HCT116 (cell line): ENCODE measurements at regions not wholly inside any gene's neighbourhood (a gene's known extent, or its start where the extent isn't known, plus 50 kb on each side); places are given as distances from the start of the nearest gene placed in this dataset.
A peak's percentile ranks its signal among the peaks of the same experiment; 100 is the strongest.

Experiments used
- ATAC-seq: fragments of 200-7000 bp; cut with Tn5 transposase; 2 replicates; pipeline ENCODE4 v1.9.1; 2020; ENCODE audit warnings: mild to moderate bottlenecking, moderate library complexity
- BruUV-seq: library from RNA; stranded (reverse); fragments of 400-500 nt; replicated peaks from 2 replicates; lab custom pipeline; 2021; lab: Mats Ljungman, UMichigan
- CTCF ChIA-PET: fragments of 300-600 bp; sonication (Branson Sonifier 250); formaldehyde crosslinking; loops from one replicate; lab custom pipeline; 2021; ENCODE audit warnings: antibody characterized with exemption; lab: Charles Lee
- POLR2A ChIA-PET: fragments of 300-600, 350-600 bp; sonication (Branson Sonifier 250); formaldehyde crosslinking; loops from one replicate; lab custom pipeline; 2021; ENCODE audit warnings: antibody characterized with exemption; lab: Charles Lee
- RAD21 ChIA-PET, 2 experiments: fragments of 300-600 bp; sonication (Branson Sonifier 250); formaldehyde crosslinking; loops; one replicate each; lab custom pipeline; 2023; ENCODE audit warnings: low total read pairs in 2 of 2; ENCODE audit not compliant: uncharacterized antibody in 2 of 2, unreplicated experiment in 2 of 2, low non-redundant PET in 1 of 2; lab: Charles Lee
- DNase-seq: peaks from one replicate; pipeline ENCODE4 v3.0.0-alpha.2; 2010; ENCODE audit warnings: low read depth, low spot score
- H2AFZ ChIP-seq: fragments of 200-600 bp; shearing (Covaris generic), sonication (generic); 2 replicates; pipeline ENCODE4 v1.6.1; 2017; ENCODE audit warnings: low read depth, mixed run types, mixed read lengths, antibody characterized with exemption, low read length; ENCODE audit not compliant: poor library complexity, severe bottlenecking
- H3K27ac ChIP-seq: 2 replicates; pipeline ENCODE4 v1.5.1; 2012; ENCODE audit warnings: low read depth, low read length
- H3K27me3 ChIP-seq: fragments of 200-600 bp; sonication (generic); 2 replicates; pipeline ENCODE4 v1.6.1; 2016; ENCODE audit warnings: mixed run types, low read length, mixed read lengths; ENCODE audit not compliant: insufficient read depth
- H3K36me3 ChIP-seq, 2 experiments: fragments of 200-500 bp in 1 of 2; fragments of 200-600 bp in 1 of 2; sonication (Bioruptor generic) in 1 of 2; sonication (generic) in 1 of 2; 2 replicates each; pipeline versions ENCODE4 v1.5.1 to v1.6.1; 2014 to 2016; ENCODE audit warnings: low read length in 2 of 2, inconsistent platforms in 1 of 2, mixed read lengths in 1 of 2, mixed run types in 1 of 2; ENCODE audit not compliant: insufficient read depth in 2 of 2, control insufficient read depth in 1 of 2
- H3K4me1 ChIP-seq, 2 experiments: fragments of 200-600 bp in 1 of 2; sonication (generic) in 1 of 2; 2 replicates each; pipeline versions ENCODE4 v1.5.1 to v1.6.1; 2012 to 2017; ENCODE audit warnings: low read length in 2 of 2, inconsistent platforms in 1 of 2, mild to moderate bottlenecking in 1 of 2, mixed read lengths in 1 of 2, mixed run types in 1 of 2, moderate library complexity in 1 of 2; ENCODE audit not compliant: insufficient read depth in 2 of 2, control insufficient read depth in 1 of 2
- H3K4me2 ChIP-seq: fragments of 200-600 bp; sonication (generic); 2 replicates; pipeline ENCODE4 v1.6.1; 2017; ENCODE audit warnings: mixed run types, low read length, mixed read lengths
- H3K4me3 ChIP-seq, 2 experiments: fragments of 200-600 bp in 1 of 2; sonication (generic) in 1 of 2; replicated peaks in 1 of 2; 2 replicates each; pipeline ENCODE4 v1.5.1; 2011 to 2016; ENCODE audit warnings: low read length in 2 of 2, control low read depth in 1 of 2, low read depth in 1 of 2, mild to moderate bottlenecking in 1 of 2, mixed read lengths in 1 of 2, mixed run types in 1 of 2
- H3K79me2 ChIP-seq: fragments of 200-600 bp; sonication (generic); 2 replicates; pipeline ENCODE4 v1.6.1; 2017; ENCODE audit warnings: mild to moderate bottlenecking, mixed run types, low read length, moderate library complexity, mixed read lengths; ENCODE audit not compliant: insufficient read depth
- H3K9ac ChIP-seq: fragments of 200-600 bp; sonication (generic); 2 replicates; pipeline ENCODE4 v1.6.1; 2016; ENCODE audit warnings: low read length, mixed read lengths
- H3K9me2 ChIP-seq: fragments of 200-600 bp; sonication (generic), shearing (Covaris generic); 2 replicates; pipeline ENCODE4 v1.6.1; 2017; ENCODE audit warnings: mixed run types, mild to moderate bottlenecking, moderate library complexity; ENCODE audit not compliant: insufficient read depth
- H3K9me3 ChIP-seq, 2 experiments: fragments of 200-500 bp in 1 of 2; fragments of 200-600 bp in 1 of 2; sonication (Bioruptor generic) in 1 of 2; sonication (generic) in 1 of 2; 2 replicates each; pipeline ENCODE4 v1.6.1; 2014 to 2017; ENCODE audit warnings: low read length in 2 of 2, mixed read lengths in 2 of 2, inconsistent platforms in 1 of 2, low read depth in 1 of 2, mild to moderate bottlenecking in 1 of 2, mixed run types in 1 of 2, moderate library complexity in 1 of 2; ENCODE audit not compliant: control insufficient read depth in 1 of 2, insufficient read depth in 1 of 2
- H4K20me1 ChIP-seq: fragments of 200-600 bp; sonication (generic), shearing (Covaris generic); 2 replicates; pipeline ENCODE4 v1.6.1; 2017; ENCODE audit warnings: mixed run types, mild to moderate bottlenecking, moderate library complexity; ENCODE audit not compliant: insufficient read depth
- ATF3 ChIP-seq: IDR thresholded peaks from 2 replicates; pipeline ENCODE4 v1.6.1; 2012
- CBX3 ChIP-seq: IDR thresholded peaks from 2 replicates; pipeline ENCODE4 v1.6.1; 2012; ENCODE audit warnings: low read depth
- CEBPB ChIP-seq: IDR thresholded peaks from 2 replicates; pipeline ENCODE4 v1.6.1; 2012; ENCODE audit warnings: low read depth
- EGR1 ChIP-seq: IDR thresholded peaks from 2 replicates; pipeline ENCODE4 v1.6.1; 2012; ENCODE audit warnings: low read depth
- EZH2phosphoT487 ChIP-seq: fragments of 200-600 bp; IDR thresholded peaks from 2 replicates; pipeline ENCODE4 v1.6.1; 2018; ENCODE audit warnings: antibody characterized with exemption, borderline replicate concordance
- FOSL1 ChIP-seq: IDR thresholded peaks from 2 replicates; pipeline ENCODE4 v1.6.1; 2012; ENCODE audit warnings: low read depth
- JUND ChIP-seq: IDR thresholded peaks from 2 replicates; pipeline ENCODE4 v1.6.1; 2012
- MAX ChIP-seq: IDR thresholded peaks from 2 replicates; pipeline ENCODE4 v1.6.1; 2012
- POLR2A ChIP-seq: IDR thresholded peaks from 2 replicates; pipeline ENCODE4 v1.7.0; 2011; ENCODE audit warnings: borderline replicate concordance; ENCODE audit not compliant: insufficient read depth, insufficient read length; ENCODE audit errors: extremely low read depth
- RAD21 ChIP-seq: IDR thresholded peaks from 2 replicates; pipeline ENCODE4 v1.6.1; 2012; ENCODE audit warnings: low read depth, mild to moderate bottlenecking
- SIN3A ChIP-seq: IDR thresholded peaks from 2 replicates; pipeline ENCODE4 v1.6.1; 2012; ENCODE audit warnings: low read depth
- SP1 ChIP-seq: IDR thresholded peaks from 2 replicates; pipeline ENCODE4 v1.6.1; 2012; ENCODE audit warnings: low read depth
- SRF ChIP-seq: IDR thresholded peaks from 2 replicates; pipeline ENCODE4 v1.6.1; 2012; ENCODE audit warnings: low read depth
- TCF7L2 ChIP-seq: IDR thresholded peaks from 2 replicates; pipeline ENCODE4 v1.7.0; 2011; ENCODE audit warnings: borderline replicate concordance, inconsistent platforms; ENCODE audit not compliant: insufficient read depth, insufficient read length; ENCODE audit errors: extremely low read depth
- YY1 ChIP-seq: IDR thresholded peaks from 2 replicates; pipeline ENCODE4 v1.6.1; 2011; ENCODE audit warnings: low read length, low read depth, moderate library complexity, mild to moderate bottlenecking; ENCODE audit not compliant: insufficient replicate concordance; ENCODE audit errors: extremely low read depth
- ZFX ChIP-seq: fragments of 450-650 bp; IDR thresholded peaks from 2 replicates; pipeline ENCODE4 v1.6.1; 2017
- ZNF274 ChIP-seq: fragments of 200-500 bp; sonication (Bioruptor generic); IDR thresholded peaks from 2 replicates; pipeline ENCODE4 v1.6.1; 2014; ENCODE audit warnings: mild to moderate bottlenecking, low read depth, low read length, inconsistent platforms
- intact Hi-C: fragments of 100-400 bp; cut with micrococcal nuclease; formaldehyde crosslinking; loops from 2 replicates; pipeline ENCODE4 v1.10.0; 2022
- TF ChIP-seq, protein P1 (sequence below): IDR thresholded peaks from 2 replicates; pipeline ENCODE4 v1.6.1; 2011; ENCODE audit warnings: mild to moderate bottlenecking, low read length, moderate library complexity; ENCODE audit not compliant: insufficient replicate concordance; ENCODE audit errors: extremely low read depth
- TF ChIP-seq, protein P2 (sequence below), 3 experiments: fragments of 200-600 bp in 1 of 3; sonication (generic) in 1 of 3; IDR thresholded peaks in 2 of 3; conservative IDR thresholded peaks in 1 of 3; 2 replicates each; pipeline ENCODE4 v1.5.1; 2012 to 2017; ENCODE audit warnings: low read depth in 2 of 3, low read length in 2 of 3, antibody characterized with exemption in 1 of 3, borderline replicate concordance in 1 of 3, control low read depth in 1 of 3, mild to moderate bottlenecking in 1 of 3, mixed read lengths in 1 of 3, mixed run types in 1 of 3, moderate library complexity in 1 of 3; ENCODE audit not compliant: insufficient read depth in 1 of 3

GRCh38 chr3:43953814-43954692 is 263.3 kb downstream of the ABHD5 start:
- peak; percentile 55 for ATAC-seq
- no TSS peak for BruUV-seq
- POLR2A ChIA-PET: no interaction called here
- RAD21 ChIA-PET: no interaction called here
- CTCF ChIA-PET: no interaction called here
- Histone ChIP-seq H3K4me2 (peak overlapping the region; percentile 45), H3K79me2 (no peaks in the 10 kb centered on the region), H3K9ac (no peak overlapping the region), H3K9me2 (no peaks in the 10 kb centered on the region), H2AFZ (no peak overlapping the region), H3K27ac (no peak overlapping the region), H3K4me3 (no peak overlapping the region), H3K27me3 (peaks cover 33% of the 10 kb centered on the region), H4K20me1 (no peaks in the 10 kb centered on the region), H3K4me1 (peaks cover 4 to 12% of the 10 kb centered on the region in 2 experiments; a peak in 3 of 4 replicates), H3K36me3 (no peaks in the 10 kb centered on the region), H3K9me3 (no peaks in the 10 kb centered on the region)
- intact Hi-C loops: no loop called here
- peak; percentile 58; the same call in 1 of the 2 replicates for TF ChIP-seq JUND
- TF ChIP-seq CBX3: no peak
- TF ChIP-seq ATF3: no peak
- TF ChIP-seq FOSL1: peak; percentile 63
- TF ChIP-seq MAX: no peak
- peak; percentile 25; the same call in 1 of the 2 replicates for TF ChIP-seq SP1
- TF ChIP-seq POLR2A: no peak
- TF ChIP-seq, protein P1, sequence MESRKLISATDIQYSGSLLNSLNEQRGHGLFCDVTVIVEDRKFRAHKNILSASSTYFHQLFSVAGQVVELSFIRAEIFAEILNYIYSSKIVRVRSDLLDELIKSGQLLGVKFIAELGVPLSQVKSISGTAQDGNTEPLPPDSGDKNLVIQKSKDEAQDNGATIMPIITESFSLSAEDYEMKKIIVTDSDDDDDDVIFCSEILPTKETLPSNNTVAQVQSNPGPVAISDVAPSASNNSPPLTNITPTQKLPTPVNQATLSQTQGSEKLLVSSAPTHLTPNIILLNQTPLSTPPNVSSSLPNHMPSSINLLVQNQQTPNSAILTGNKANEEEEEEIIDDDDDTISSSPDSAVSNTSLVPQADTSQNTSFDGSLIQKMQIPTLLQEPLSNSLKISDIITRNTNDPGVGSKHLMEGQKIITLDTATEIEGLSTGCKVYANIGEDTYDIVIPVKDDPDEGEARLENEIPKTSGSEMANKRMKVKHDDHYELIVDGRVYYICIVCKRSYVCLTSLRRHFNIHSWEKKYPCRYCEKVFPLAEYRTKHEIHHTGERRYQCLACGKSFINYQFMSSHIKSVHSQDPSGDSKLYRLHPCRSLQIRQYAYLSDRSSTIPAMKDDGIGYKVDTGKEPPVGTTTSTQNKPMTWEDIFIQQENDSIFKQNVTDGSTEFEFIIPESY: no peak
- TF ChIP-seq, protein P2, sequence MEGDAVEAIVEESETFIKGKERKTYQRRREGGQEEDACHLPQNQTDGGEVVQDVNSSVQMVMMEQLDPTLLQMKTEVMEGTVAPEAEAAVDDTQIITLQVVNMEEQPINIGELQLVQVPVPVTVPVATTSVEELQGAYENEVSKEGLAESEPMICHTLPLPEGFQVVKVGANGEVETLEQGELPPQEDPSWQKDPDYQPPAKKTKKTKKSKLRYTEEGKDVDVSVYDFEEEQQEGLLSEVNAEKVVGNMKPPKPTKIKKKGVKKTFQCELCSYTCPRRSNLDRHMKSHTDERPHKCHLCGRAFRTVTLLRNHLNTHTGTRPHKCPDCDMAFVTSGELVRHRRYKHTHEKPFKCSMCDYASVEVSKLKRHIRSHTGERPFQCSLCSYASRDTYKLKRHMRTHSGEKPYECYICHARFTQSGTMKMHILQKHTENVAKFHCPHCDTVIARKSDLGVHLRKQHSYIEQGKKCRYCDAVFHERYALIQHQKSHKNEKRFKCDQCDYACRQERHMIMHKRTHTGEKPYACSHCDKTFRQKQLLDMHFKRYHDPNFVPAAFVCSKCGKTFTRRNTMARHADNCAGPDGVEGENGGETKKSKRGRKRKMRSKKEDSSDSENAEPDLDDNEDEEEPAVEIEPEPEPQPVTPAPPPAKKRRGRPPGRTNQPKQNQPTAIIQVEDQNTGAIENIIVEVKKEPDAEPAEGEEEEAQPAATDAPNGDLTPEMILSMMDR (IDR thresholded peaks at IDR 0.05 in 2 of 3, conservative IDR thresholded peaks at IDR 0.05 in 1 of 3; ENCODE audit: borderline replicate concordance in 1 of 3, insufficient read depth in 1 of 3, low read depth in 2 of 3, low read length in 2 of 3): no peak
- TF ChIP-seq SIN3A: no peak
- TF ChIP-seq YY1: no peak
- TF ChIP-seq RAD21: no peak
- no peak for TF ChIP-seq SRF
- TF ChIP-seq ZFX: no peak
- TF ChIP-seq EGR1: no peak
- TF ChIP-seq ZNF274: no peak
- TF ChIP-seq TCF7L2: no peak
- TF ChIP-seq EZH2phosphoT487: no peak
- TF ChIP-seq CEBPB: no peak
- peak; percentile 16 for DNase-seq
